AG04449 (cell line): ENCODE measurements at regions not wholly inside any gene's neighbourhood (a gene's known extent, or its start where the extent isn't known, plus 50 kb on each side); places are given as distances from the start of the nearest gene placed in this dataset.

Source experiments
- CTCF ChIA-PET: fragments of 350-600 bp; formaldehyde crosslinking; extraction: SDS; loops from one replicate; lab custom pipeline; 2021; ENCODE audit warnings: antibody characterized with exemption; lab: Yijun Ruan, JAX
- POLR2A ChIA-PET: fragments of 400-600, 350-600 bp; formaldehyde crosslinking; extraction: SDS; loops from one replicate; lab custom pipeline; 2020; ENCODE audit warnings: antibody characterized with exemption, inconsistent platforms; lab: Yijun Ruan, JAX
- DNase-seq: peaks from one replicate; pipeline ENCODE4 v3.0.0-alpha.2; 2010; ENCODE audit warnings: low read depth, low spot score
- H3K4me3 ChIP-seq: 2 replicates; pipeline ENCODE4 v1.5.1; 2011; ENCODE audit warnings: low read depth, mild to moderate bottlenecking, control low read depth, low read length
- CTCF ChIP-seq: IDR thresholded peaks from one replicate; pipeline ENCODE4 v1.5.1; 2011; ENCODE audit warnings: mild to moderate bottlenecking, moderate library complexity, low read length, control low read depth, inconsistent platforms; ENCODE audit not compliant: insufficient read depth; ENCODE audit errors: missing control alignments

- ChIA-PET CTCF (no interaction called here), POLR2A (no interaction called here)
- no peak for TF ChIP-seq CTCF
- no peak overlapping the region for H3K4me3 ChIP-seq
- DNase-seq, result no peak
These were observed 145.9 kb upstream of the LHX1 start for GRCh38 chr17:36791150-36791941.

- ChIA-PET POLR2A (no interaction called here), CTCF (no interaction called here)
- no peak overlapping the region for H3K4me3 ChIP-seq
- TF ChIP-seq CTCF, result no peak
- no peak for DNase-seq
These were observed 145.3 kb upstream of the LHX1 start for GRCh38 chr17:36791942-36792475.

- no peak for TF ChIP-seq CTCF
- POLR2A ChIA-PET, result no interaction called here
- H3K4me3 ChIP-seq, result no peak overlapping the region
- no peak for DNase-seq
- CTCF ChIA-PET, result no interaction called here
These were observed 144.4 kb upstream of the LHX1 start for GRCh38 chr17:36792849-36793248.

- POLR2A ChIA-PET, result no interaction called here
- TF ChIP-seq CTCF, result no peak
- no peak overlapping the region for H3K4me3 ChIP-seq
- CTCF ChIA-PET, result no interaction called here
- no peak for DNase-seq
These were observed 143.3 kb upstream of the LHX1 start for GRCh38 chr17:36793976-36794375.

- no peak for DNase-seq
- CTCF ChIA-PET, result no interaction called here
- H3K4me3 ChIP-seq, result no peak overlapping the region
- TF ChIP-seq CTCF, result no peak
- POLR2A ChIA-PET, result no interaction called here
These were observed 129.6 kb upstream of the LHX1 start for GRCh38 chr17:36807496-36808179.

GRCh38 chr17:36808180-36808661 lies 129.1 kb upstream of the LHX1 start:
- no peak for TF ChIP-seq CTCF
- POLR2A ChIA-PET, result no interaction called here
- DNase-seq, result no peak
- CTCF ChIA-PET, result no interaction called here
- H3K4me3 ChIP-seq, result no peak overlapping the region
